ENCODE measurements at regions not wholly inside any gene's neighbourhood (a gene's known extent, or its start where the extent isn't known, plus 50 kb on each side); places are given as distances from the start of the nearest gene placed in this dataset.

DNA sequence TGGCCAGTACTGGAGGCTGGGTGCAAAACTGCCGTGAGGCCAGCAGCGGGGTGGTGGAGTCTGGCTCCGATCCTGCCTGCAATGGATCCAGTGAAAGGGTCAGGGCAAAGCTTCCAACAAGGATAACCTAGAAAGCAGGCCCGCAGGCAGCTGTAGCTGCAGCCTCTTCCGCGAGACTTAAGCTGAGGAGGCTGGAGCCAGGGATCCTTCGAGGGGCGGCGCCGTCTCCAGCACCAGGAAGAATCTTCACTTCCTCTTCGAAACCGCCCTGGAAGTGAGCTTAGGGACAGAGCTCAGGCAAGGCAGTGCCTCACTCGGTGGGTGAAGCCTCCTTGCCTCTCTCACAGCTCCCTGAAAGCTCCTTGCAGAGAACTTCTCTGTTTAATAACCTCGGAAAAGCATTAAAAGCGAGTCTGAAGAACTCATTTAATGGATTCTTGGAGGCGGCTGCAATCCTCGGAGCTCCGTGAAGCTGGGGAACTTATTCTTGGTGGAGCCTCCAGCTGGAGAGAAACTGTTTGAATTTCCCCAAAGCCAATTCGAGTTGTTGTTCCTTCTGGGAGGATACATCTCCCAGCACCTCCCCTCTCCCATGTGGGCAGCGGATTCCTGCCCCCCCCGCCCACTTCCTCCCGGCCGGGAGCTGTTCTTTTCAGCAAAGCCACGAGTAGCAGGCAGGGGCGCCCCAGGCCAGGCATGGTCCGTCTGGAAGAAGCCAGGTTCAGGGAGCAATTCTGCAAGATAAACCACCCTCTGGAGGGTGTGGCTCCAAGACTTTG lies 169.9 kb downstream of the CTTN start:
- peak overlapping the region; percentile 62 to 76 for H3K4me3 ChIP-seq (ENCODE audit: low read length in 2 of 2)
- no peaks in the 10 kb centered on the region for H3K27me3 ChIP-seq (ENCODE audit: control insufficient read depth in 1 of 2, insufficient read depth in 2 of 2, low read length in 2 of 2)
- H3K27ac ChIP-seq (ENCODE audit: low read length) = peak overlapping the region; percentile 49
- peak overlapping the region in 1 of 2 donors; percentile 71 for H3K9ac ChIP-seq (ENCODE audit: low read length in 2 of 2)
- H3K9me3 ChIP-seq (ENCODE audit: control insufficient read depth in 2 of 2, low read length in 2 of 2) = no peaks in the 10 kb centered on the region
- no peaks in the 10 kb centered on the region for H3K36me3 ChIP-seq (ENCODE audit: control insufficient read depth in 2 of 2, insufficient read depth in 2 of 2, low read length in 2 of 2)
- H3K4me1 ChIP-seq (ENCODE audit: control insufficient read depth, insufficient read depth, low read length) = peaks cover 16% of the 10 kb centered on the region

GRCh38 chr11:70568814-70569617 lies 170.7 kb downstream of the CTTN start:
- Histone ChIP-seq H3K4me1 (ENCODE audit: control insufficient read depth, insufficient read depth, low read length) (peaks cover 16% of the 10 kb centered on the region), H3K4me3 (ENCODE audit: low read length in 2 of 2) (peak overlapping the region; percentile 10 to 76), H3K9ac (ENCODE audit: low read length in 2 of 2) (peak overlapping the region in 1 of 2 donors; percentile 13), H3K9me3 (ENCODE audit: control insufficient read depth in 2 of 2, low read length in 2 of 2) (no peaks in the 10 kb centered on the region), H3K36me3 (ENCODE audit: control insufficient read depth in 2 of 2, insufficient read depth in 2 of 2, low read length in 2 of 2) (no peaks in the 10 kb centered on the region), H3K27ac (ENCODE audit: low read length) (no peak overlapping the region), H3K27me3 (ENCODE audit: control insufficient read depth in 1 of 2, insufficient read depth in 2 of 2, low read length in 2 of 2) (no peaks in the 10 kb centered on the region)

DNA sequence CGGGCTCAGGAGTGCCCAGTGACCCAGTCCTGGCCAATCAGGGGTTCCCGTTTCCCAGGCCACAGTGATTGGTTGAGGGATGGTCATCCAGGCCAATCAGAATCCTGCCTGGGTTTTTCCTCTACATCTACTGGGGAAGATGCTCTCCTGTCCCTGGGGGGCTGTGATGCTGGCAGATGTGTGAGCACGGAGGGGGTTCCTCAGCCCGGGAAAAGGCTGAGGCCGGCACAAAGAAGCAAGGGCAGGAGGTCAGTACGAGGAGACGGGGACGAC lies 171.2 kb downstream of the CTTN start:
- Histone ChIP-seq H3K36me3 (ENCODE audit: control insufficient read depth in 2 of 2, insufficient read depth in 2 of 2, low read length in 2 of 2) (no peaks in the 10 kb centered on the region), H3K27me3 (ENCODE audit: control insufficient read depth in 1 of 2, insufficient read depth in 2 of 2, low read length in 2 of 2) (peaks cover 0 to 3% of the 10 kb centered on the region in 2 donors), H3K4me3 (ENCODE audit: low read length in 2 of 2) (no peak overlapping the region), H3K4me1 (ENCODE audit: control insufficient read depth, insufficient read depth, low read length) (peaks cover 16% of the 10 kb centered on the region), H3K9me3 (ENCODE audit: control insufficient read depth in 2 of 2, low read length in 2 of 2) (no peaks in the 10 kb centered on the region), H3K9ac (ENCODE audit: low read length in 2 of 2) (no peak overlapping the region), H3K27ac (ENCODE audit: low read length) (no peak overlapping the region)

GRCh38 chr11:70569996-70570692 lies 171.8 kb downstream of the CTTN start:
- H3K27me3 ChIP-seq (ENCODE audit: control insufficient read depth in 1 of 2, insufficient read depth in 2 of 2, low read length in 2 of 2) = peaks cover 0 to 3% of the 10 kb centered on the region in 2 donors
- H3K36me3 ChIP-seq (ENCODE audit: control insufficient read depth in 2 of 2, insufficient read depth in 2 of 2, low read length in 2 of 2) = no peaks in the 10 kb centered on the region
- no peaks in the 10 kb centered on the region for H3K9me3 ChIP-seq (ENCODE audit: control insufficient read depth in 2 of 2, low read length in 2 of 2)
- no peak overlapping the region for H3K4me3 ChIP-seq (ENCODE audit: low read length in 2 of 2)
- peaks cover 16% of the 10 kb centered on the region for H3K4me1 ChIP-seq (ENCODE audit: control insufficient read depth, insufficient read depth, low read length)
- H3K9ac ChIP-seq (ENCODE audit: low read length in 2 of 2) = no peak overlapping the region
- no peak overlapping the region for H3K27ac ChIP-seq (ENCODE audit: low read length)

DNA sequence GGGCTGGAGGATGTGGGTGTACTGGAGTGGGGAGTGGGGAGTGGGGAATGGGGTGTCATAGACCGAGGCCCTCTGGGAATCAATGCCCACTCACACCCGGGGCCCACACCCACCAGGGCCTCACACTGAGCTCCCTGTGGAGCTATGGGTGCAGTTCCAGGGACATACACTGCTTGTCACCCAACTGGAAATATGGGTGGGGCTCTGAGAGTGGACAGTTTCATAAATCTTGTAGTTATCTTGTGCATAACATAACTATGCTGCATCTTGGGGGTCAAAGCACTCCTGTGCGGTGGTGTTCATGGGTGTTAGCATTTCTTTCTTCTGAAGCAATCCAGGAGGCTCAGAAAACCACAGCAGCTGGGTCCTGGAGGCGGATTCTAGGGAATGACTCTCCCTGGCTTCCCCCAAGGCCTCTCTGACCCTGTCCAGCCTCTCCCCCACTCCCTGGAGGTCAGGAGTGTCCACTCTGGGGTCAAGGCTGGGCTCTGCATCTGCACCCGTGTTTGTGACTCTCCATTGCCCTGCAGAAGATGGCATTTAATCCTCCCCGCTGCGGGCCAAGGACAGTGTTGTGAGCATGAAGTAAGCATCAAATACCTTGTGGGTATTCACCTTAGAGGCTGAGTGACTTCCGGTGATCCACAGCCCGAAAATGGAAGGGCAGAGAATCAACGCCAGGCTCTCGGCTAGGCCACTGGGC lies 172.5 kb downstream of the CTTN start:
- no peaks in the 10 kb centered on the region for H3K9me3 ChIP-seq (ENCODE audit: control insufficient read depth in 2 of 2, low read length in 2 of 2)
- no peak overlapping the region for H3K9ac ChIP-seq (ENCODE audit: low read length in 2 of 2)
- no peak overlapping the region for H3K27ac ChIP-seq (ENCODE audit: low read length)
- peaks cover 0 to 3% of the 10 kb centered on the region in 2 donors for H3K27me3 ChIP-seq (ENCODE audit: control insufficient read depth in 1 of 2, insufficient read depth in 2 of 2, low read length in 2 of 2)
- no peaks in the 10 kb centered on the region for H3K36me3 ChIP-seq (ENCODE audit: control insufficient read depth in 2 of 2, insufficient read depth in 2 of 2, low read length in 2 of 2)
- peaks cover 16% of the 10 kb centered on the region for H3K4me1 ChIP-seq (ENCODE audit: control insufficient read depth, insufficient read depth, low read length)
- H3K4me3 ChIP-seq (ENCODE audit: low read length in 2 of 2) = no peak overlapping the region

- Histone ChIP-seq H3K9ac (ENCODE audit: low read length in 2 of 2) (no peak overlapping the region), H3K36me3 (ENCODE audit: control insufficient read depth in 2 of 2, insufficient read depth in 2 of 2, low read length in 2 of 2) (no peaks in the 10 kb centered on the region), H3K27ac (ENCODE audit: low read length) (no peak overlapping the region), H3K9me3 (ENCODE audit: control insufficient read depth in 2 of 2, low read length in 2 of 2) (no peaks in the 10 kb centered on the region), H3K4me1 (ENCODE audit: control insufficient read depth, insufficient read depth, low read length) (peaks cover 10% of the 10 kb centered on the region), H3K27me3 (ENCODE audit: control insufficient read depth in 1 of 2, insufficient read depth in 2 of 2, low read length in 2 of 2) (peaks cover 0 to 3% of the 10 kb centered on the region in 2 donors), H3K4me3 (ENCODE audit: low read length in 2 of 2) (no peak overlapping the region)
These were observed 174.6 kb downstream of the CTTN start for GRCh38 chr11:70572974-70573260.

DNA sequence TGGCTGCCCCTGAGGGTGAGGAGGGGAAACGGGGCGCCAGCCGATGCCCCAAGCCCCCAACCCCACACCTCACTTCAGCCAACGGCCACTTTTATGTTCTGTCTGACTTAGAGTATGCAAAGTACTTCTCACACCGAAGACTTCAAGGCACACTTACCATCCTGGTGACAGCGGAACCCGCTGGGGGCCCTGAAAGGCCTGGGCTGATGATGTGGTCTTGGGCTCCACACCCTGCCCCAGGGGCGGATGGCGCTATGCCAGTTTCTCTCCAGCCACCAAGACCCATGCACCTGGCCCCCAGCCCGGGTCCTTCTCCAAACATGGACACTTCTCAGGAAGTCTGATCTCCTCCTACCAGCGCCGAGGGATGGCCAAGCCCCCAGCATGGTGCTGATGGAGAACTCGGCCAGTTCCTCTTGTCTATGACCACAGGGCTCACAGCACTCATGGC lies 175.4 kb downstream of the CTTN start:
- Histone ChIP-seq H3K9ac (ENCODE audit: low read length in 2 of 2) (no peak overlapping the region), H3K36me3 (ENCODE audit: control insufficient read depth in 2 of 2, insufficient read depth in 2 of 2, low read length in 2 of 2) (no peaks in the 10 kb centered on the region), H3K27me3 (ENCODE audit: control insufficient read depth in 1 of 2, insufficient read depth in 2 of 2, low read length in 2 of 2) (peaks cover 0 to 3% of the 10 kb centered on the region in 2 donors), H3K9me3 (ENCODE audit: control insufficient read depth in 2 of 2, low read length in 2 of 2) (no peaks in the 10 kb centered on the region), H3K4me1 (ENCODE audit: control insufficient read depth, insufficient read depth, low read length) (peaks cover 5% of the 10 kb centered on the region), H3K4me3 (ENCODE audit: low read length in 2 of 2) (no peak overlapping the region), H3K27ac (ENCODE audit: low read length) (no peak overlapping the region)

DNA sequence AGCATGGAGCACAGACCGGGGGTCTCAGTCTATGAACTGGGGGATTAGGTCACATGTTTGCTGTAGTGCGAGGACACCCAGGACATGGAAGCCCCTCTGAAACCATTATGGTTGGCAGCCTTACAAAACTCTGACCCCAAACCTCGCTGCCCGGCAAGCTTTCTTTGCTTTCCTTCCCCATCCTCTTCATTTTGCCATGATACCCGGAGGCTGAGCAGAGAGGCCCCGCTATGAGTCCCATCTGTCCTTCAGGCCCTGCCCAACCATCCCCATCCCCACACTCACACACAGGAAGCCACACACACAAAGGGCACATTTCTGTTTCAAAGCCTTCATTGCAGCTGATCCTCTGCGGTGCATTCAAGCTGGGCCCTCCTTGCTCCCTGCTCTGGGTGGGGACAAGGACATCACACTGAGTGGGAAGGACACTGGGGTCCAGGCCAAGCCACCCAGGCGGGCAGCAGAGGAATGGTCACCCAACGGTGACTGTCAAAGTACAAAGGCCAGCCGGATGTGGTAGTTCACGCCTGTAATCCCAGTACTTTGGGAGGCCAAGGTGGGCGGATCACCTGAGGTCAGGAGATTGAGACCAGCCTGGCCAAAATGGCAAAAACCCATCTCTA lies 176.5 kb downstream of the CTTN start:
- Histone ChIP-seq H3K27ac (ENCODE audit: low read length) (no peak overlapping the region), H3K27me3 (ENCODE audit: control insufficient read depth in 1 of 2, insufficient read depth in 2 of 2, low read length in 2 of 2) (peaks cover 0 to 3% of the 10 kb centered on the region in 2 donors), H3K4me3 (ENCODE audit: low read length in 2 of 2) (no peak overlapping the region), H3K4me1 (ENCODE audit: control insufficient read depth, insufficient read depth, low read length) (no peaks in the 10 kb centered on the region), H3K9ac (ENCODE audit: low read length in 2 of 2) (no peak overlapping the region), H3K9me3 (ENCODE audit: control insufficient read depth in 2 of 2, low read length in 2 of 2) (no peaks in the 10 kb centered on the region), H3K36me3 (ENCODE audit: control insufficient read depth in 2 of 2, insufficient read depth in 2 of 2, low read length in 2 of 2) (peaks cover 0 to 2% of the 10 kb centered on the region in 2 donors)

GRCh38 chr11:70575396-70576060 lies 177.2 kb downstream of the CTTN start:
- Histone ChIP-seq H3K27me3 (ENCODE audit: control insufficient read depth in 1 of 2, insufficient read depth in 2 of 2, low read length in 2 of 2) (peaks cover 0 to 3% of the 10 kb centered on the region in 2 donors), H3K36me3 (ENCODE audit: control insufficient read depth in 2 of 2, insufficient read depth in 2 of 2, low read length in 2 of 2) (peaks cover 0 to 2% of the 10 kb centered on the region in 2 donors), H3K9me3 (ENCODE audit: control insufficient read depth in 2 of 2, low read length in 2 of 2) (no peaks in the 10 kb centered on the region), H3K9ac (ENCODE audit: low read length in 2 of 2) (no peak overlapping the region), H3K4me1 (ENCODE audit: control insufficient read depth, insufficient read depth, low read length) (no peaks in the 10 kb centered on the region), H3K4me3 (ENCODE audit: low read length in 2 of 2) (no peak overlapping the region), H3K27ac (ENCODE audit: low read length) (no peak overlapping the region)

DNA sequence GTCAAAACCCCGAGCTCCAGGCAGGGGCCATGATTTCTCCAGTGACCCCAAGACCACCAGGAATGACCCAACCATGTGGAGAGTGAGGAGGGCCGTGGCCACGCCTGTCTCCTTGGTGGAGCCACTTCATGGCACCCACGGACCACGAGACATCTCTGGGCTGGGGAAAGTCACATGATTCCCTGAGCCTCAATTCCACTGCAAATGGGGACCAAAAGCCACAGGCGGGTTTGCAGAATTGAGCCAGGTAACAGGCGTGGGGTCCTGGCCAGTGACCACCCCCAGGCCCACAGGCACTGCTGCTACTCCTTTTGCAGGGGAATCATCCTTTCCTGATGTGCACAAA lies 178.9 kb downstream of the CTTN start:
- Histone ChIP-seq H3K27me3 (ENCODE audit: control insufficient read depth in 1 of 2, insufficient read depth in 2 of 2, low read length in 2 of 2) (peaks cover 0 to 3% of the 10 kb centered on the region in 2 donors), H3K36me3 (ENCODE audit: control insufficient read depth in 2 of 2, insufficient read depth in 2 of 2, low read length in 2 of 2) (peaks cover 0 to 2% of the 10 kb centered on the region in 2 donors), H3K4me1 (ENCODE audit: control insufficient read depth, insufficient read depth, low read length) (no peaks in the 10 kb centered on the region), H3K27ac (ENCODE audit: low read length) (no peak overlapping the region), H3K9ac (ENCODE audit: low read length in 2 of 2) (no peak overlapping the region), H3K9me3 (ENCODE audit: control insufficient read depth in 2 of 2, low read length in 2 of 2) (no peaks in the 10 kb centered on the region), H3K4me3 (ENCODE audit: low read length in 2 of 2) (no peak overlapping the region)
